ENCODE measurements at regions not wholly inside any gene's neighbourhood (a gene's known extent, or its start where the extent isn't known, plus 50 kb on each side); places are given as distances from the start of the nearest gene placed in this dataset.
"Not testable (repeated sequence)": the region's sequence is repeated elsewhere in the genome, so short reads cannot be mapped to it uniquely, and the experiment has no call there.

DNA sequence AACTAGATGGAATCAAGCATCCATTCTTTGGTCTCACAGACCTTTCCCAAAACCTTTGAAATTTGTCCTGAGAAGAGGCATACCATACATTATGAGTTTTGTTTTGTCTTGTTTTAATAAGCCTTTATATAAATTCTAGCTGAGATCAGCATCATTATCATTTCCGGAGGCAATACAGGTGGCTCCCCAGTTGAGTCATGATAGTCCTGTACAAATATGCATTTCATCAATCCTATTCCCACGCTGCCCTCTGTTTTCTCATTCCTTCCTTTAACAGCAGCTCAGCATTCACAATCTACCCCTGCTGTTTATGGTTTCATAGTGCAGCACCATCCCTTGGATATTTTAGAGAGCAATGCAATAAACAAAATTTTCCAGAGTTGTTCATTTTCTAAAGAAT, 216.7 kb downstream of the TXNL1 start:
- Mint-ChIP-seq H3K27me3 (ENCODE audit: low read depth) (no peaks in the 10 kb centered on the region), H3K9me3 (peaks cover 6% of the 10 kb centered on the region), H3K27ac (ENCODE audit: unreplicated experiment) (no peak overlapping the region), H3K4me3 (no peak overlapping the region), H3K4me1 (no peaks in the 10 kb centered on the region), H3K36me3 (ENCODE audit: low read depth) (peaks cover 2% of the 10 kb centered on the region)
- no peak for TF ChIP-seq CTCF (conservative IDR thresholded peaks at IDR 0.05)
- no peak for DNase-seq (ENCODE audit: low read depth, low spot score)

- not testable (repeated sequence) for H3K4me1 Mint-ChIP-seq; H3K9me3 Mint-ChIP-seq; H3K4me3 Mint-ChIP-seq; H3K36me3 Mint-ChIP-seq (ENCODE audit: low read depth); DNase-seq (ENCODE audit: low read depth, low spot score); H3K27ac Mint-ChIP-seq (ENCODE audit: unreplicated experiment); H3K27me3 Mint-ChIP-seq (ENCODE audit: low read depth)
Observed at GRCh38 chr18:56420868-56421267, 217.5 kb downstream of the TXNL1 start.

GRCh38 chr18:56414357-56414756, 224.0 kb downstream of the TXNL1 start:
- Mint-ChIP-seq H3K4me3 (no peak overlapping the region), H3K9me3 (peaks cover 13% of the 10 kb centered on the region), H3K36me3 (ENCODE audit: low read depth) (peaks cover 4% of the 10 kb centered on the region), H3K4me1 (peaks cover 6% of the 10 kb centered on the region), H3K27ac (ENCODE audit: unreplicated experiment) (no peak overlapping the region), H3K27me3 (ENCODE audit: low read depth) (no peaks in the 10 kb centered on the region)
- TF ChIP-seq CTCF (conservative IDR thresholded peaks at IDR 0.05), result no peak
- no peak for DNase-seq (ENCODE audit: low read depth, low spot score)

- peaks cover 4% of the 10 kb centered on the region for H3K36me3 Mint-ChIP-seq (ENCODE audit: low read depth)
- H3K4me3 Mint-ChIP-seq, result no peak overlapping the region
- DNase-seq (ENCODE audit: low read depth, low spot score), result no peak
- no peak overlapping the region for H3K27ac Mint-ChIP-seq (ENCODE audit: unreplicated experiment)
- H3K9me3 Mint-ChIP-seq, result peaks cover 13% of the 10 kb centered on the region
- peaks cover 6% of the 10 kb centered on the region for H3K4me1 Mint-ChIP-seq
- H3K27me3 Mint-ChIP-seq (ENCODE audit: low read depth), result no peaks in the 10 kb centered on the region
- TF ChIP-seq CTCF (conservative IDR thresholded peaks at IDR 0.05), result no peak
Observed at GRCh38 chr18:56413862-56414261, 224.5 kb downstream of the TXNL1 start.

- H3K27ac Mint-ChIP-seq (ENCODE audit: unreplicated experiment), result no peak overlapping the region
Observed at GRCh38 chr18:56412951-56413350, 225.4 kb downstream of the TXNL1 start.

GRCh38 chr18:56409736-56410135, 228.7 kb downstream of the TXNL1 start:
- peaks cover 7% of the 10 kb centered on the region for H3K9me3 Mint-ChIP-seq
- no peak for TF ChIP-seq CTCF (conservative IDR thresholded peaks at IDR 0.05)
- H3K27me3 Mint-ChIP-seq (ENCODE audit: low read depth), result no peaks in the 10 kb centered on the region
- no peak overlapping the region for H3K27ac Mint-ChIP-seq (ENCODE audit: unreplicated experiment)
- peaks cover 6% of the 10 kb centered on the region for H3K4me1 Mint-ChIP-seq
- H3K4me3 Mint-ChIP-seq, result no peak overlapping the region
- no peak for DNase-seq (ENCODE audit: low read depth, low spot score)
- no peaks in the 10 kb centered on the region for H3K36me3 Mint-ChIP-seq (ENCODE audit: low read depth)

More at GRCh38 chr18:56412951-56413350, 225.4 kb downstream of the TXNL1 start:
- Mint-ChIP-seq H3K4me3 (no peak overlapping the region), H3K36me3 (ENCODE audit: low read depth) (peaks cover 4% of the 10 kb centered on the region), H3K9me3 (peaks cover 13% of the 10 kb centered on the region), H3K27me3 (ENCODE audit: low read depth) (no peaks in the 10 kb centered on the region), H3K4me1 (peaks cover 6% of the 10 kb centered on the region)
- DNase-seq (ENCODE audit: low read depth, low spot score), result no peak
- no peak for TF ChIP-seq CTCF (conservative IDR thresholded peaks at IDR 0.05)
